GM13977 (cell line): ENCODE measurements at regions not wholly inside any gene's neighbourhood (a gene's known extent, or its start where the extent isn't known, plus 50 kb on each side); places are given as distances from the start of the nearest gene placed in this dataset.
"Not testable (repeated sequence)": the region's sequence is repeated elsewhere in the genome, so short reads cannot be mapped to it uniquely, and the experiment has no call there.

Experiments
- DNase-seq: peaks from one replicate; pipeline ENCODE4 v3.0.0; 2012; ENCODE audit warnings: low spot score
- CTCF ChIP-seq: IDR thresholded peaks from 2 replicates; pipeline ENCODE4 v1.5.1; 2012; ENCODE audit warnings: mild to moderate bottlenecking, control low read depth; ENCODE audit not compliant: insufficient read depth; ENCODE audit errors: extremely low read depth, missing control alignments
- in situ Hi-C: fragments of 300-500 bp; cut with MboI; formaldehyde crosslinking; loops from one replicate; pipeline ENCODE4 v1.12.0; 2022; ENCODE audit warnings: low sequenced_read_pairs, low pct_unique_long_range_greater_than_20kb, mixed read lengths, inconsistent platforms; ENCODE audit not compliant: unreplicated experiment

GRCh38 chr13:50229960-50230661, 214.9 kb downstream of the KCNRG start:
- in situ Hi-C loops: no loop called here

GRCh38 chr13:50230662-50230978, 215.4 kb downstream of the KCNRG start:
- no peak for TF ChIP-seq CTCF
- no peak for DNase-seq
- in situ Hi-C loops: no loop called here

More at GRCh38 chr13:50229960-50230661, 214.9 kb downstream of the KCNRG start:
- TF ChIP-seq CTCF: no peak
- DNase-seq: no peak

GRCh38 chr13:50233574-50233973, 218.3 kb downstream of the KCNRG start:
- in situ Hi-C loops: not testable (repeated sequence)

GRCh38 chr13:50235604-50236342, 220.5 kb downstream of the KCNRG start:
- TF ChIP-seq CTCF: no peak
- in situ Hi-C loops: no loop called here

More at GRCh38 chr13:50233574-50233973, 218.3 kb downstream of the KCNRG start:
- DNase-seq: not testable (repeated sequence)

GRCh38 chr13:50236898-50237318, 221.7 kb downstream of the KCNRG start:
- no peak for TF ChIP-seq CTCF
- peak; percentile 70 for DNase-seq
- in situ Hi-C loops: no loop called here

More at GRCh38 chr13:50235604-50236342, 220.5 kb downstream of the KCNRG start:
- DNase-seq: no peak

- no peak for TF ChIP-seq CTCF
- in situ Hi-C loops: no loop called here
- DNase-seq: no peak
Observed at GRCh38 chr13:50238922-50239321, 223.7 kb downstream of the KCNRG start.

GRCh38 chr13:50241479-50241878, 226.2 kb downstream of the KCNRG start:
- no peak for TF ChIP-seq CTCF
- in situ Hi-C loops: no loop called here
- DNase-seq: no peak
